Suprapubic skin (tissue), 4 donors: ENCODE measurements at regions not wholly inside any gene's neighbourhood (a gene's known extent, or its start where the extent isn't known, plus 50 kb on each side); places are given as distances from the start of the nearest gene placed in this dataset.

Experiments
- DNase-seq, 2 donors: peaks; one replicate each; pipeline ENCODE4 v3.0.0-alpha.2; 2019; ENCODE audit warnings: low spot score in 2 of 2
- H3K27ac ChIP-seq: fragments of 200-600 bp; sonication (generic); one replicate; pipeline ENCODE4 v1.5.1; 2019
- H3K27me3 ChIP-seq: fragments of 200-600 bp; sonication (generic); one replicate; pipeline ENCODE4 v1.5.1; 2019
- H3K36me3 ChIP-seq: fragments of 200-600 bp; sonication (generic); one replicate; pipeline ENCODE4 v1.5.1; 2019
- H3K4me1 ChIP-seq: fragments of 200-600 bp; sonication (generic); one replicate; pipeline ENCODE4 v1.5.1; 2019
- H3K4me3 ChIP-seq: fragments of 200-600 bp; sonication (generic); one replicate; pipeline ENCODE4 v1.5.1; 2019; ENCODE audit warnings: mild to moderate bottlenecking
- H3K9me3 ChIP-seq: fragments of 200-600 bp; sonication (generic); one replicate; pipeline ENCODE4 v1.5.1; 2019
- EP300 ChIP-seq: sonication (generic); formaldehyde crosslinking; IDR thresholded peaks from one replicate; pipeline ENCODE4 v1.6.1; 2017; ENCODE audit warnings: antibody characterized with exemption
- POLR2A ChIP-seq, 2 donors: fragments of 450-650 bp; IDR thresholded peaks; one replicate each; pipeline ENCODE4 v1.6.1; 2017; ENCODE audit warnings: antibody characterized with exemption in 2 of 2, mild to moderate bottlenecking in 2 of 2, moderate library complexity in 2 of 2
- POLR2AphosphoS5 ChIP-seq, 3 donors: sonication (generic); formaldehyde crosslinking; IDR thresholded peaks; one replicate each; pipeline ENCODE4 v1.6.1; 2017; ENCODE audit warnings: antibody characterized with exemption in 3 of 3
- WGBS: methylation state at CpG from one replicate; pipeline ENCODE4 v1.1.5; 2018; 5-methylcytosine and 5-hydroxymethylcytosine counted together
- TF ChIP-seq, protein P1 (sequence below), 2 donors: fragments of 200-600 bp in 1 of 2; fragments of 450-650 bp in 1 of 2; sonication (generic) in 1 of 2; IDR thresholded peaks; one replicate each; pipeline ENCODE4 v1.5.1; 2016 to 2019; ENCODE audit warnings: antibody characterized with exemption in 2 of 2, mild to moderate bottlenecking in 1 of 2, moderate library complexity in 1 of 2

DNA sequence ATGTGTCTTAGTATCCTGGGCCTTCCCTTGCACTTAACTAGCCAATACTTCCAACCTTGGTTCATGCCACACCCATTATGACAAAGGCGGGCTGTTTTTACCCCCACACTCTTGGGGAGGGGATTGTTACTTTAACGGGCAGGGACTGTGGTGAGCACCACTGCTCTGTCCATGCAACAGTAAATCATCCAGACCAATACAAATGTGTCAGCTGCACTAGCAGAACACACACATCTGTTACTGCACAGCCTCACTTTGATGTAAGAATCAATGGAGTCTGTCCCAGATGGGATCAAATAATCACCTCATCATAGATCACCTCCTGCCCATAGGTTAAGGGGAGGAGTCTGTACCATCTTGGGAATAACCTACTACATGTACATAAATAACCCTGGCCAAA is 58.1 kb downstream of the NPAP1 start:
- DNase-seq = no peak
- peaks cover 6% of the 10 kb centered on the region for H3K9me3 ChIP-seq
- TF ChIP-seq POLR2A (IDR thresholded peaks at IDR 0.05) = no peak
- TF ChIP-seq EP300 = no peak
- TF ChIP-seq, protein P1, sequence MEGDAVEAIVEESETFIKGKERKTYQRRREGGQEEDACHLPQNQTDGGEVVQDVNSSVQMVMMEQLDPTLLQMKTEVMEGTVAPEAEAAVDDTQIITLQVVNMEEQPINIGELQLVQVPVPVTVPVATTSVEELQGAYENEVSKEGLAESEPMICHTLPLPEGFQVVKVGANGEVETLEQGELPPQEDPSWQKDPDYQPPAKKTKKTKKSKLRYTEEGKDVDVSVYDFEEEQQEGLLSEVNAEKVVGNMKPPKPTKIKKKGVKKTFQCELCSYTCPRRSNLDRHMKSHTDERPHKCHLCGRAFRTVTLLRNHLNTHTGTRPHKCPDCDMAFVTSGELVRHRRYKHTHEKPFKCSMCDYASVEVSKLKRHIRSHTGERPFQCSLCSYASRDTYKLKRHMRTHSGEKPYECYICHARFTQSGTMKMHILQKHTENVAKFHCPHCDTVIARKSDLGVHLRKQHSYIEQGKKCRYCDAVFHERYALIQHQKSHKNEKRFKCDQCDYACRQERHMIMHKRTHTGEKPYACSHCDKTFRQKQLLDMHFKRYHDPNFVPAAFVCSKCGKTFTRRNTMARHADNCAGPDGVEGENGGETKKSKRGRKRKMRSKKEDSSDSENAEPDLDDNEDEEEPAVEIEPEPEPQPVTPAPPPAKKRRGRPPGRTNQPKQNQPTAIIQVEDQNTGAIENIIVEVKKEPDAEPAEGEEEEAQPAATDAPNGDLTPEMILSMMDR (IDR thresholded peaks at IDR 0.05) = no peak
- no peak for TF ChIP-seq POLR2AphosphoS5 (IDR thresholded peaks at IDR 0.05)
- no peaks in the 10 kb centered on the region for H3K27me3 ChIP-seq
- no peak overlapping the region for H3K4me3 ChIP-seq
- H3K36me3 ChIP-seq = no peaks in the 10 kb centered on the region
- 86% methylated on average over 2 of the region's 2 CpGs for WGBS
- no peaks in the 10 kb centered on the region for H3K4me1 ChIP-seq
- no peak overlapping the region for H3K27ac ChIP-seq

DNA sequence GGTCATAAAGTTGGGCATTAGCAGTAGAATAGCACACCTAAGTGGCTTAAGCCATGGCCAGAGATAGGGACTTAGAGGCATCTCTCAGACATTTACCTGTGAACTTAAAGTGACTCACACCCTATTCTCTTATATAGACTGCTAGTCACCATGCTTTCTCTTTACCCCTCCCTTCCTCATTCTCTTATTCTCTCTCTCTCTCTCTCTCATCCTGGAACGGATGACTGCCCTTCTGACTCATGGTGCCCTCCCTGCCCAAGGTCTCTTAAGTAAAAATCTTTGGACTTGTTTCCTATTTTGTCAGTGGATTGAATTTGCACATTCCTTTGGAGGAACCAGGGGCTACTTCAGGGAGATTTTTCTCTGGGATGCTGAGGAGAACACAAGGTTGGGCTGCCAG is 58.8 kb downstream of the NPAP1 start:
- Histone ChIP-seq H3K4me3 (no peak overlapping the region), H3K27me3 (no peaks in the 10 kb centered on the region), H3K36me3 (no peaks in the 10 kb centered on the region), H3K9me3 (peaks cover 6% of the 10 kb centered on the region), H3K27ac (no peak overlapping the region), H3K4me1 (no peaks in the 10 kb centered on the region)
- 44% methylated on average over 1 of the region's 1 CpG for WGBS
- TF ChIP-seq, protein P1 (IDR thresholded peaks at IDR 0.05) = no peak
- TF ChIP-seq EP300 (no peak), POLR2A (IDR thresholded peaks at IDR 0.05) (no peak), POLR2AphosphoS5 (IDR thresholded peaks at IDR 0.05) (no peak)
- no peak for DNase-seq

DNA sequence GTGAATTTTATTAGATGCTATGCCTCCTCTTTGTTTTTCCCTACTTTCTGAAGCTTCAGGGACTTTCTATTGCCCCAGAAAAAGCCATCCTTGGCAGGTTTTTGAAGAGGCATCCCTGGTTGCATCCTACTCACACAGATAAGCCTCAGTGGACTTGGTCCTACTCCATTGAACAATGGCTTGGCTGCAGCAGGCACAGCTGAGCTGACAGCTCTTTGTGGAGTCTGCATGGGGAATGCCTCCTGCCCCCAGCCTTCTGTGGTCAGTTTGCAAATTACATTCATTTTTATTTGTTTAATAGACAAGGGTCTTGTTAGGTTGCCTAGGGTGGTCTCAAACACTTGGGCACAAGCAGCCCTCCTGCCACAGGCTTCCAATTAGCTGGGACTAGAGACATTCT is 69.7 kb downstream of the NPAP1 start:
- Histone ChIP-seq H3K4me1 (no peaks in the 10 kb centered on the region), H3K27me3 (no peaks in the 10 kb centered on the region), H3K9me3 (no peaks in the 10 kb centered on the region), H3K27ac (no peak overlapping the region), H3K36me3 (no peaks in the 10 kb centered on the region), H3K4me3 (no peak overlapping the region)
- DNase-seq = no peak
- TF ChIP-seq, protein P1 (IDR thresholded peaks at IDR 0.05) = no peak
- TF ChIP-seq EP300 (no peak), POLR2A (IDR thresholded peaks at IDR 0.05) (no peak), POLR2AphosphoS5 (IDR thresholded peaks at IDR 0.05) (no peak)

DNA sequence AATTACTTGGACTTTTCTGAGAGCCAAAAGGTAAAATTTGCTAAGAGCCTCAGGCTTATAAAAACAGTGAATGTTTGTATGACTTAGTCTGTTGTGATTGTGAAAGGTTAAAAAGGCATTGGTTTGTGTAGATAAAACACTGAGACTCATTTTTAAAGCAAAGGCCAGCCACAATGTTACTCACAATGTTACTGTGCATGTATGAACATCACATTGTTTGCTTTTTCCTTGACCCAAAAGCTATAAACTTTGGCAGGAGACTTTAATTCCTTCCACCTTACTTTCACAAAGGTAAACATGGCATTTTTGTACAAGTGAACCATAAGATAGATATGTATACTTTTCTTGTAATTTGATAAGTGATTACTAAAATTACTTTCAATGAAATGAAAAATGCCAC is 70.5 kb downstream of the NPAP1 start:
- TF ChIP-seq POLR2A (IDR thresholded peaks at IDR 0.05) = no peak
- TF ChIP-seq EP300 = no peak
- TF ChIP-seq POLR2AphosphoS5 (IDR thresholded peaks at IDR 0.05) = no peak
- TF ChIP-seq, protein P1 (IDR thresholded peaks at IDR 0.05) = no peak
- H3K9me3 ChIP-seq = no peaks in the 10 kb centered on the region
- no peak for DNase-seq
- H3K27me3 ChIP-seq = no peaks in the 10 kb centered on the region
- H3K27ac ChIP-seq = no peak overlapping the region
- no peak overlapping the region for H3K4me3 ChIP-seq
- no peaks in the 10 kb centered on the region for H3K4me1 ChIP-seq
- no peaks in the 10 kb centered on the region for H3K36me3 ChIP-seq

DNA sequence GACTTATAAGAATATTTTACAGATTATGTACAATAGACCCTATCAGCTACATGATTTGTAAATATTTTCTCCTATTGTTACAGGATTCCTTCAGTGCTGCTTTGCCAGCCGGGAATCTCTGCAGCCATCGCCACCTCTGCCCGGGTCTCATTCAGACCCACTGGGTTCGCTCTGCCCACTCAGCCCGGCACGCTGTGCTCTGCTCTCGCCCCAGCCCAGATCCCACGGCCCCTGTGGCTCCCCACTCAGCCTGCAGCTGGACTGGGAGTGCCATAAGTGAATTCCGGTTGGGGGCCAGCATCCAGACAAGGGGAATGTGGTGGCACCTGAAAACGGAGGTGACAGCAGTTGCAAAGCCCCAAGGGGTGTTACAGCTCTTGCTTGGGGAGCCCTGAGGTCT is 71.8 kb downstream of the NPAP1 start:
- TF ChIP-seq POLR2AphosphoS5 (IDR thresholded peaks at IDR 0.05) (no peak), POLR2A (IDR thresholded peaks at IDR 0.05) (no peak), EP300 (no peak)
- TF ChIP-seq, protein P1 (IDR thresholded peaks at IDR 0.05) = no peak
- H3K27ac ChIP-seq = no peak overlapping the region
- H3K9me3 ChIP-seq = no peaks in the 10 kb centered on the region
- no peaks in the 10 kb centered on the region for H3K4me1 ChIP-seq
- H3K27me3 ChIP-seq = no peaks in the 10 kb centered on the region
- no peaks in the 10 kb centered on the region for H3K36me3 ChIP-seq
- no peak for DNase-seq
- no peak overlapping the region for H3K4me3 ChIP-seq
- WGBS = 82% methylated on average over 8 of the region's 10 CpGs
